ENCODE measurements at regions not wholly inside any gene's neighbourhood (a gene's known extent, or its start where the extent isn't known, plus 50 kb on each side); places are given as distances from the start of the nearest gene placed in this dataset.

GRCh38 chr10:8137272-8137681 is 82.8 kb downstream of the GATA3 start:
- no peak for DNase-seq (ENCODE audit: low read depth)
- Histone ChIP-seq H3K36me3 (ENCODE audit: control insufficient read depth, insufficient read depth, low read length) (no peaks in the 10 kb centered on the region), H3K27me3 (ENCODE audit: control insufficient read depth, insufficient read depth, low read length) (no peaks in the 10 kb centered on the region), H3K4me3 (ENCODE audit: low read depth, low read length) (no peak overlapping the region)
- no peak for TF ChIP-seq CTCF (IDR thresholded peaks at IDR 0.05; ENCODE audit: insufficient read depth, low read length, poor library complexity, severe bottlenecking)

DNA sequence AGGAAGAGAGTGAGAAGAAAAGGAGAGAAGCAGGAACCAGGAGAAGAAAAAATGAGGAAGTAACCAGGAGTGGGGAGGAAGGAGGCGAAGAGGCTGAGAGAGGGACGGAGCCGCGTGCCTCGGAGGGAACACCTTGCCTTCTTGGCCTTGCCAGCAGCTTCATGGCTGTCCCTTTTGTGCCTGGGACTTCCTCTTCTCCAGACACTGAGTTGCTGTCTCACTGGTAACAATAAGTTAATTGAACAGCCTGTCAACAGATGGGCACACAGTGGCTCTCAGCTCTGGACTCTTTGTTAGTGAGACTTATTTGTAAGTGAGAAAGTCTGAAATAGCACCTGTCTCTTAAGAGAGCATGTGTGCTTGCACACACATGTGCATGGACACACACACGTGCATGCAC is 83.2 kb downstream of the GATA3 start:
- no peak for TF ChIP-seq CTCF (IDR thresholded peaks at IDR 0.05; ENCODE audit: insufficient read depth, low read length, poor library complexity, severe bottlenecking)

DNA sequence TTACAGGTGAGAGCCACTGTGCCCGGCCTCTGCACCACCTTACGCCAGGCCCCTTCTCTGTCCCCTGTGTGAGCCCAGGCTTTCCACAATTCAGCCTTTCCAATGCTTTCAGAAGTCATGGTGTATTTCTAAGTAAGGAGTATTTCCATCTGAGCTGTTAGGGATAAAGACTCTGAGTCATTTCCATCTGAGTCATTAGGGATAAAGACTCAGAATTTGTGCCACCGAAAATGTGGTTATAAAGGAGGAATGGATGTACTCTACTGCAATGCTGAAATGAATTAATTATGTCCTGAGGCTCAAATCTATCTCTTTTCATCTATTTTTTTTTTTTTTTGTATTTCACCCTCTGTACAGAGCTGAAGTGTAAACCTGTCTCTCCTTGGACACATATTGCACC is 84.0 kb downstream of the GATA3 start:
- no peak for TF ChIP-seq CTCF (IDR thresholded peaks at IDR 0.05; ENCODE audit: insufficient read depth, low read length, poor library complexity, severe bottlenecking)
- H3K36me3 ChIP-seq (ENCODE audit: control insufficient read depth, insufficient read depth, low read length): no peaks in the 10 kb centered on the region
- DNase-seq (ENCODE audit: low read depth): no peak

More for the DNA sequence above, 83.2 kb downstream of the GATA3 start:
- H3K27me3 ChIP-seq (ENCODE audit: control insufficient read depth, insufficient read depth, low read length): no peaks in the 10 kb centered on the region
- DNase-seq (ENCODE audit: low read depth): no peak
- H3K4me3 ChIP-seq (ENCODE audit: low read depth, low read length): no peak overlapping the region
- H3K36me3 ChIP-seq (ENCODE audit: control insufficient read depth, insufficient read depth, low read length): no peaks in the 10 kb centered on the region

DNA sequence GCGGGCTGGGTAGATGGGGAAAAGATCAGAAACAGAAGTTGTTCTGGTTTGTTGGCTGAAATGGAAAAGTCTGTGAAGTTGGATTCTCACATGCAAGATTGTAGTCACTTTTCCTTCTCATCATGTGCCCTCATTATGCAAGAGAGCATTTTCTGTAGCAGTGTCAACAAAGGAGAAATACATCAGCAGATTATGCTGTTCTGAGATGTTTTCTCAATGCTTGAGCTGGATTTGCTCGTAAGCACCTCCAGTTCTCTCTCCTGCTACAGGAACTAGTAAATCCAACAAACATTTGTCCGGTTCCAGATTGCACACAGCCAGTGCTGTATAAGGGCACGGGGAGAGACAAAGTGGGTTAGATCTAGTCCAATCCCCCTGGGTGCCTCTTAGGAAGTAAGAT is 90.0 kb downstream of the GATA3 start:
- H3K4me3 ChIP-seq (ENCODE audit: low read depth, low read length): no peak overlapping the region
- DNase-seq (ENCODE audit: low read depth): no peak
- H3K36me3 ChIP-seq (ENCODE audit: control insufficient read depth, insufficient read depth, low read length): no peaks in the 10 kb centered on the region
- no peak for TF ChIP-seq CTCF (IDR thresholded peaks at IDR 0.05; ENCODE audit: insufficient read depth, low read length, poor library complexity, severe bottlenecking)
- H3K27me3 ChIP-seq (ENCODE audit: control insufficient read depth, insufficient read depth, low read length): no peaks in the 10 kb centered on the region

More for the DNA sequence above, 84.0 kb downstream of the GATA3 start:
- no peak overlapping the region for H3K4me3 ChIP-seq (ENCODE audit: low read depth, low read length)
- no peaks in the 10 kb centered on the region for H3K27me3 ChIP-seq (ENCODE audit: control insufficient read depth, insufficient read depth, low read length)

DNA sequence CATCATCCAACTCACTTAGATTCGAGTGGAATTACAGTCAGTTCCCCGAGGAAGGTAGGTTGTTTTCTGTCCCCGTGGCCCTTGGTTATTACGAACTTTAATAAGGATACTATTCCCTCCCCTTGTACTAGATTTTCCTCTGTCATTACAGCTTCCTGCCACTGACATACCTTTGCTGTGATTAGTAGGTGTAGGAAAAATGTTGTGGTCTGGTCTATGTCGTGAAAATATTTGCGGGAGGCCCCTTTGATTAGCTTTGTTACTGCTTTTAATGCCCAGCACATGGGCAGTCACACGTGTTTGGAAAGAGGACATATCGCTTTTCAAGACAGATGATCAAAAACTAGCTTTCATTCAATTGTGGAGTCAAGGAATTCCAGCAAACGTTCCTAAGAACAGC is 92.2 kb downstream of the GATA3 start:
- H3K27me3 ChIP-seq (ENCODE audit: control insufficient read depth, insufficient read depth, low read length): no peaks in the 10 kb centered on the region
- DNase-seq (ENCODE audit: low read depth): no peak

More for the DNA sequence above, 92.2 kb downstream of the GATA3 start:
- no peak overlapping the region for H3K4me3 ChIP-seq (ENCODE audit: low read depth, low read length)
- no peak for TF ChIP-seq CTCF (IDR thresholded peaks at IDR 0.05; ENCODE audit: insufficient read depth, low read length, poor library complexity, severe bottlenecking)
- no peaks in the 10 kb centered on the region for H3K36me3 ChIP-seq (ENCODE audit: control insufficient read depth, insufficient read depth, low read length)

All from kidney epithelial cell (primary cell).